Effector memory CD4-positive, alpha-beta T cell (primary cell): ENCODE measurements at regions not wholly inside any gene's neighbourhood (a gene's known extent, or its start where the extent isn't known, plus 50 kb on each side); places are given as distances from the start of the nearest gene placed in this dataset.

ENCODE experiments used
- DNase-seq, 3 donors: peaks; one replicate each; pipeline ENCODE4 v3.0.0-alpha.2; 2020
- H3K27ac ChIP-seq: 2 replicates; pipeline ENCODE4 v1.7.0; 2013; ENCODE audit warnings: mild to moderate bottlenecking, low read length, moderate library complexity; ENCODE audit not compliant: insufficient read depth, poor library complexity, severe bottlenecking
- H3K27me3 ChIP-seq: replicated peaks from 2 replicates; pipeline ENCODE4 v1.7.0; 2013; ENCODE audit warnings: mild to moderate bottlenecking, low read length; ENCODE audit not compliant: insufficient read depth, control insufficient read depth, poor library complexity, severe bottlenecking
- H3K36me3 ChIP-seq: 2 replicates; pipeline ENCODE4 v1.7.0; 2013; ENCODE audit warnings: mild to moderate bottlenecking, low read length, moderate library complexity; ENCODE audit not compliant: control insufficient read depth, insufficient read depth
- H3K4me1 ChIP-seq: 2 replicates; pipeline ENCODE4 v1.7.0; 2013; ENCODE audit warnings: low read length, mild to moderate bottlenecking; ENCODE audit not compliant: control insufficient read depth, insufficient read depth, poor library complexity, severe bottlenecking
- H3K4me3 ChIP-seq: 2 replicates; pipeline ENCODE4 v1.7.0; 2013; ENCODE audit warnings: low read length, low read depth, mild to moderate bottlenecking; ENCODE audit not compliant: insufficient read depth, poor library complexity, severe bottlenecking
- H3K9me3 ChIP-seq: 2 replicates; pipeline ENCODE4 v1.7.0; 2013; ENCODE audit warnings: mild to moderate bottlenecking, low read length, moderate library complexity; ENCODE audit not compliant: control insufficient read depth

DNA sequence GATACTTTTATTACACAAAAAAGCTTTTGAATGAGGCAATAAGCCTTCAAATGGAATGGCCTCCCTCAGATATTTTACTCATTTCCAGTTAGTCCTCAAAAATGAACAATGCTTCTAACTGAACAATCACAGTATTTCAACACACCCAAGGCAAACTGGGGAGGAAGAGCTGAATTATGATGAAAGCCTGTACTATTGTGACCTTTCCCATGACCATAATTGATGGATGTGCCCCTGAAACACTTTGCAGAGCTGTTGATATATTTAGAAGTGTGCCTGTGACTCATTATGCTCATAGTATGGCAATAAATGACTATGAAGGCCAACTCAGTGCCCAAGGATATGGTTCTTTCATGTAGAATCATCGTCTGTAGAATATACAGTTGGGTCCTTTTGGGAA lies 248.1 kb downstream of the AHR start:
- DNase-seq: no peak
- H3K27ac ChIP-seq: no peak overlapping the region

DNA sequence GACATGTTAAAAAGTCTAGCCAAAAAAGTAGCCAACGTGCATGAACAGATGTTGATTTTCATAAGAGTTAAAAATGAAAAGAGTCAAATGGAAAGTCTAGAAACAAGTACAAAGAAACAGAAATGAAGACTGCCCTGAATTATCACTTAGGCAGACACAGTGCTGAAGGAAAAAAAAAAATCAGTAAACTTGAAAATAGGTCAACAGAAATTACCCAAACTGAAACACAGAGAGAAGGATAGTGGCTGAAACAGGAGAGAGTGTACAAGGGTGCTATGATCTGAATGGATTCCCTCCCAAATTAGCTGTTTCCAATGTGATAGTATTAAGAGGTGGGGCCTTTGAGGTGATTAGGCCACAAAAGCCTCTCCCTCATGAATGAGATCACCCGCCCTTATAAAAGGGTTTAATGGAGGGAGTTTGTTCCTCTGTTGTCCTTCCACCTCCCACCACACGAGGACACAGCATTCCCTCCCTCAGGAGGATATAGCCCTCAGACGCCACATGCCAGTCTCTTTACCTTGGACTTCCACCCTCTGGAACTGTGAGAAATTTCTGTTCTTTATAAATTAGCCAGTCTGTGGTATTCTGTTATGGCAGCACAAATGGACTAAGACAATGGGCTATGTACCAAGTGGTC lies 249.7 kb downstream of the AHR start:
- no peaks in the 10 kb centered on the region for H3K36me3 ChIP-seq

More for the DNA sequence above, 248.1 kb downstream of the AHR start:
- no peaks in the 10 kb centered on the region for H3K9me3 ChIP-seq
- H3K4me1 ChIP-seq: no peaks in the 10 kb centered on the region
- no peak overlapping the region for H3K4me3 ChIP-seq
- no peaks in the 10 kb centered on the region for H3K27me3 ChIP-seq
- H3K36me3 ChIP-seq: no peaks in the 10 kb centered on the region

DNA sequence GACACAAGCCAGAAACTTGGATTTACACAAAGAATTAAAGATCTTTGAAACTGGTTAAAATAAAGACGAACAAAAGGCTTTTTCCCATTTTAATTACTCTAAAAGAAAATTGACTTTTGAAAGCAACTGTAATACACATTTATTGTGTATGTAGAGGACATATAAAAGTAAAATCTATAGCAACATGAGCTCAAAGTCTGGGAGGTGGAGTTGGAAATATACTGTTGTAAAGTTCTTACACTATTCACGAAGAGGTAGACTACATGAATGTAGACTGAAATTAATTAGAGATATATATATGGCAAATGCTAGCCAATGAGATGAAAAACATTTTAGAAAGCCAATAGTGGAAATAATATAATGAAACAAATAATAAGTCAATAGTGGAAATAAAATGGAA lies 251.0 kb downstream of the AHR start:
- no peaks in the 10 kb centered on the region for H3K9me3 ChIP-seq
- no peak for DNase-seq
- H3K4me3 ChIP-seq: no peak overlapping the region
- no peak overlapping the region for H3K27ac ChIP-seq
- H3K27me3 ChIP-seq: no peaks in the 10 kb centered on the region
- H3K36me3 ChIP-seq: no peaks in the 10 kb centered on the region
- H3K4me1 ChIP-seq: no peaks in the 10 kb centered on the region

More for the DNA sequence above, 249.7 kb downstream of the AHR start:
- H3K4me1 ChIP-seq: no peaks in the 10 kb centered on the region
- H3K4me3 ChIP-seq: no peak overlapping the region
- no peaks in the 10 kb centered on the region for H3K9me3 ChIP-seq
- H3K27ac ChIP-seq: no peak overlapping the region
- H3K27me3 ChIP-seq: no peaks in the 10 kb centered on the region
- no peak for DNase-seq

DNA sequence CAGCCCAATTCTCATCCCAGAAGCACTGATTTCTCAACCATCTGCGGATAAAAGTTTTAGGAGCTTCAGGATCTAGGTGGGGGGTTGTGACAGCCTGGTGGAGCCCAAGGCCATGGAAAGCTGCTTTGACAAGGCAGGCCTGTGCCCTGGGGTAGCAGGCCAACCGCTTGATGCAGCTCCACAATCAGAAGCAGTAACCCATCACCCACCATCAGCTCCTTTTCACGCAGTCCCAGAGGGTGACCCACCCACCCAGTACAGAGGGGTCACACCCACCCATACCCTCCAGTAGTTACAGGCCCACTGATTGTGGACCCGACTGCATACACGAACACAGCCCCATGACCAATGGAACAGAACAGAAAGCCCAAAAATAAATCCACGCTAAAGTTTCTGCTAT lies 253.9 kb downstream of the AHR start:
- no peaks in the 10 kb centered on the region for H3K9me3 ChIP-seq
- no peaks in the 10 kb centered on the region for H3K27me3 ChIP-seq
- no peak overlapping the region for H3K4me3 ChIP-seq
- H3K36me3 ChIP-seq: no peaks in the 10 kb centered on the region
- DNase-seq: no peak
- no peak overlapping the region for H3K27ac ChIP-seq
- H3K4me1 ChIP-seq: no peaks in the 10 kb centered on the region

DNA sequence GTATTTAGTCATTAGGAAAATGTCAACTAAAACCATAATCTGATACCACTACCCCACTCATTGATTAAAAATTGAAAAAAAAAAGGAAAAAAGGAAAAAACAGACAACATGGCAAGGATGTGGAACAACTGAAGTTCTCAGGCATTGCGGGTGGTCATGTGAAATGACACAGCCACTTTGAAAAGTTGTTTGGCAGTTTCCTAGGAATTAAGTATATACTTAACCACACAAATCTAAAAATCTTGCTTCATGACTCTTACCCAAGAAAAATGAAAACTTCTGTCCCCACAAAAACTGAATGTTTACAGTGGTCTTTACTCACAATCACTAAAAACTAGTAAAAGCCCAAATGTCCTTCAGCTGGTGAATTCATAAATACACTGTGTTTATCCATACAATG lies 254.5 kb downstream of the AHR start:
- H3K27me3 ChIP-seq: no peaks in the 10 kb centered on the region
- H3K4me3 ChIP-seq: no peak overlapping the region
- H3K36me3 ChIP-seq: no peaks in the 10 kb centered on the region
- H3K27ac ChIP-seq: no peak overlapping the region
- H3K4me1 ChIP-seq: no peaks in the 10 kb centered on the region
- DNase-seq: no peak
- H3K9me3 ChIP-seq: no peaks in the 10 kb centered on the region

DNA sequence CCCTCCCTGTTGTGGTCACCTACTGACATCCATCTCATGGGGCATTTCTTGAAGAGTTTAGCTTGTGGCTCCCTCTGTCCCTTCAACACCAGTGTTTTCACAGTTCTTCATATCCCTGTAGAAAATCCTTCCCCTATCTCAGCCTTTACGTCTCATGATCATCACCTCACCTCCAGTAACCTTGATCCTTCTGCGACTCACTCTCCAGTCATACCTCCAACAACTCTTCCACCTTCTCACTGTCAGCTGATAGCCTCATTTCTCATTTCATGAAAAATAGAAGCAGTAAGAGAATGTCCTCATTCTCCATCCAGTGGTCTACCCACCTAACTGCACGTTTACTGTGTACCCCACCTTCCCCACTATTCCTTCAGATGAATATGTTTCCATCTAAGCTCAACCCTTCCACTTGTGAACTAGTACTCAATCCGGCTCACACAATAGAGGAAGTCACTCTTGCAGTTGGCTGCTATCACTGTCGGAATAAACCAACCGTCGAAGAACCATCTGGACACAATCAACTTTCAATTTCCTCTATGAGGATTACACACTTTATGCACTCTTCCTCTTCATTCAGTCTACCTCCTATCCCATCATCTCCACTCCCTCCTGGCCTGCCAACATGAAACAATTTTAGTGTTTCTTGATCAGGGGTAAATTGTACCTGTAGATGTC lies 256.0 kb downstream of the AHR start:
- DNase-seq: no peak
- Histone ChIP-seq H3K4me1 (no peaks in the 10 kb centered on the region), H3K9me3 (no peaks in the 10 kb centered on the region), H3K27me3 (no peaks in the 10 kb centered on the region), H3K36me3 (no peaks in the 10 kb centered on the region), H3K27ac (no peak overlapping the region), H3K4me3 (no peak overlapping the region)

DNA sequence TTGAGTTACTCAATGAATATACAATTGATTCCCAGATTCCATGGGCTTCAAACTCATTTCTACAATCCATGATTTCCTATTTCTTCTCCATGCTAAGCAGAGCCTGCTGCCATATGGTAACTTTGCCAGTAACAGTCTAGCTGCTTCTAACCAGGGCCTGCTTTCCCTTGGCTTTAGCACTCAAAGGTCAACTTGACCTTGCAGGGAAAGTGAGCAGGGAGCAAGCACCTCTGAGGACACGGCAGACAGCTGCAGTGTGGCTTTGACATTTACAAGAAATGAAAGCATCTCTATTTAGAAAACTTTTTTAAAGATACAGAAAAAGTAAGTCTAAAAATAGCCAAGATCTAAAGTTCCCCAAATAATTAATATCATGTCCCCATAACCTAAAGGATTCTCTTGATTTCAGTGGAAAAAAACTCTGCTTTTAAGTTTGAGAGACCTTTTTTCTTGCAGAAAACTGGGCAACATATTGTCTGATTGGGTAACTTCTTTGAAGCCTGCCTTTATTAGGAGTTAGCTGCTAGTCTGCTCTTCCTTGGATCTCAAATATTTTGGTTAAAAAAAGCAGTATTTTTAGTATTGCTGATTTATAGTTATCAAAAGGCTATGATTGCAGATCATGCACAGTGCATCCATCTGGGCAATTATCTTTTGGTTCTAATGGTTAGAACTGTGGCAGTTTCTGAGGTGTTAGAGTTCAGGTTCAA lies 257.9 kb downstream of the AHR start:
- Histone ChIP-seq H3K27ac (no peak overlapping the region), H3K4me1 (no peaks in the 10 kb centered on the region), H3K27me3 (no peaks in the 10 kb centered on the region), H3K36me3 (no peaks in the 10 kb centered on the region), H3K4me3 (no peak overlapping the region), H3K9me3 (no peaks in the 10 kb centered on the region)
- no peak for DNase-seq

DNA sequence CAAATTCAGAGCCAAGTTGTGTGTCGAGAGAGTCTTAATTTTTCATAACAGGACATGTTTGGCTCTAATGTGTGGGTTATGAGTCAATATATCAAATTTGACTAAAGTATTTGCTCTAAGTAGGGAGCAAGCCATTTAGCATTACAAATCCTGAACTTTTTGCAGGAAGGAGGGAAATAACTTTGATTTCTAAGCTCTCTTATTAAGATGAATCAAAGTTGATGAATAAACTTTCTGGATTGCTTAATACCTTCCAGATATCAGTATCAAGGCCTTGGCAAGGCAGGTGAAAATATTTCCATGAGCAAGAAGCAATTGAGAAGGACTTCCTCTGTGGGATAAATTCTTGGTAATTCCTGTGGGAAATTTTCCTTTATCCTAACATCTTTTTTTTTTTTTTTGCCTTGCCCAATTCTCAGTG lies 258.8 kb downstream of the AHR start:
- no peak for DNase-seq
- Histone ChIP-seq H3K27me3 (no peaks in the 10 kb centered on the region), H3K4me3 (no peak overlapping the region), H3K36me3 (no peaks in the 10 kb centered on the region), H3K27ac (no peak overlapping the region), H3K4me1 (no peaks in the 10 kb centered on the region), H3K9me3 (no peaks in the 10 kb centered on the region)

DNA sequence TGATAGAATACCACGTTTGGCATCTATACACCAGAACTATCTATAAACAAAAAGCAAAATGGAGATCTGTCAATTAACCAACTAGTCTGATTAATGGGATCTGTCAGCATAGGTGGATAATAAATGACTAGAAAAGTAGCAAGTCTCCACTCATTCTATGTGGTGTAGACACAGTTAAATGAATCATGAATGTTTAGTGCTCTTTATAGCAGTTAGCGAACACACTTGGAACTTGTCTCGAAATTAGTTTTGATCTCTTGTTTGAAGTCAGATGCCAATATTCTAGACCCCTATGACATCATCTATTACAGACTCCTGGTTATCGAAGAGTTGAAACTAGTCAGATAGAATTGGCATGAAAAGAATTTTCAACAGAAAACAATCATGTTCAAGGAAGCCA lies 259.7 kb downstream of the AHR start:
- DNase-seq: no peak
- Histone ChIP-seq H3K9me3 (no peaks in the 10 kb centered on the region), H3K27me3 (no peaks in the 10 kb centered on the region), H3K27ac (no peak overlapping the region), H3K36me3 (no peaks in the 10 kb centered on the region), H3K4me1 (no peaks in the 10 kb centered on the region), H3K4me3 (no peak overlapping the region)
